Liver (tissue), 8 donors: ENCODE measurements at regions not wholly inside any gene's neighbourhood (a gene's known extent, or its start where the extent isn't known, plus 50 kb on each side); places are given as distances from the start of the nearest gene placed in this dataset.
"Not testable (repeated sequence)": the region's sequence is repeated elsewhere in the genome, so short reads cannot be mapped to it uniquely, and the experiment has no call there.

Experiments
- DNase-seq: peaks from one replicate; pipeline ENCODE4 v3.0.0-alpha.2; 2017; ENCODE audit warnings: low spot score
- H3K27ac ChIP-seq, 2 donors: one replicate each; pipeline ENCODE4 v1.7.0; 2013; ENCODE audit warnings: inconsistent platforms in 2 of 2, low read length in 2 of 2, control low read depth in 1 of 2, low read depth in 1 of 2, mild to moderate bottlenecking in 1 of 2
- H3K27me3 ChIP-seq, 4 donors: one replicate each; pipeline versions ENCODE4 v1.6.1 to v1.7.0; 2013; ENCODE audit warnings: low read length in 3 of 4, inconsistent platforms in 1 of 4, mild to moderate bottlenecking in 1 of 4, moderate library complexity in 1 of 4; ENCODE audit not compliant: control insufficient read depth in 4 of 4, insufficient read depth in 4 of 4
- H3K36me3 ChIP-seq, 4 donors: one replicate each; pipeline versions ENCODE4 v1.6.1 to v1.7.0; 2013; ENCODE audit warnings: low read length in 3 of 4, mild to moderate bottlenecking in 3 of 4, low read depth in 1 of 4, moderate library complexity in 1 of 4; ENCODE audit not compliant: control insufficient read depth in 4 of 4, insufficient read depth in 3 of 4
- H3K4me1 ChIP-seq, 4 donors: one replicate each; pipeline versions ENCODE4 v1.6.1 to v1.7.0; 2013; ENCODE audit warnings: low read length in 3 of 4, mild to moderate bottlenecking in 3 of 4, moderate library complexity in 1 of 4; ENCODE audit not compliant: control insufficient read depth in 4 of 4, insufficient read depth in 4 of 4
- H3K4me3 ChIP-seq, 3 donors: one replicate each; pipeline versions ENCODE4 v1.6.1 to v1.7.0; 2013; ENCODE audit warnings: low read length in 3 of 3, control low read depth in 1 of 3, low read depth in 1 of 3, mild to moderate bottlenecking in 1 of 3
- H3K9ac ChIP-seq, 2 donors: one replicate each; pipeline ENCODE4 v1.7.0; 2013; ENCODE audit warnings: low read length in 2 of 2, mild to moderate bottlenecking in 2 of 2, moderate library complexity in 2 of 2, control low read depth in 1 of 2, low read depth in 1 of 2
- H3K9me3 ChIP-seq, 4 donors: one replicate each; pipeline versions ENCODE4 v1.6.1 to v1.7.0; 2013; ENCODE audit warnings: low read length in 3 of 4; ENCODE audit not compliant: control insufficient read depth in 4 of 4
- ATF3 ChIP-seq: IDR thresholded peaks from 2 replicates; pipeline ENCODE4 v1.6.1; 2016; ENCODE audit warnings: antibody characterized with exemption
- EGR1 ChIP-seq, 2 donors: IDR thresholded peaks; 2 replicates each; pipeline ENCODE4 v1.6.1; 2016 to 2018; ENCODE audit warnings: antibody characterized with exemption in 2 of 2, low read depth in 2 of 2
- FOXA1 ChIP-seq: IDR thresholded peaks from 2 replicates; pipeline ENCODE4 v1.6.1; 2016; ENCODE audit warnings: antibody characterized with exemption
- GABPA ChIP-seq, 2 donors: IDR thresholded peaks in 1 of 2; conservative IDR thresholded peaks in 1 of 2; 2 replicates each; pipeline ENCODE4 v1.6.1; 2016; ENCODE audit warnings: antibody characterized with exemption in 2 of 2, mild to moderate bottlenecking in 1 of 2, moderate library complexity in 1 of 2
- HNF4A ChIP-seq, 2 donors: conservative IDR thresholded peaks; 2 replicates each; pipeline ENCODE4 v1.6.1; 2016; ENCODE audit warnings: antibody characterized with exemption in 2 of 2, mild to moderate bottlenecking in 2 of 2
- HNF4G ChIP-seq: IDR thresholded peaks from 2 replicates; pipeline ENCODE4 v1.6.1; 2016; ENCODE audit warnings: antibody characterized with exemption
- JUND ChIP-seq, 2 donors: IDR thresholded peaks; 2 replicates each; pipeline ENCODE4 v1.6.1; 2016; ENCODE audit warnings: antibody characterized with exemption in 2 of 2
- RAD21 ChIP-seq, 2 donors: IDR thresholded peaks; 2 replicates each; pipeline ENCODE4 v1.6.1; 2016; ENCODE audit warnings: antibody characterized with exemption in 2 of 2, mild to moderate bottlenecking in 2 of 2
- RXRA ChIP-seq, 2 donors: IDR thresholded peaks; 2 replicates each; pipeline ENCODE4 v1.6.1; 2017 to 2018; ENCODE audit warnings: antibody characterized with exemption in 2 of 2, mild to moderate bottlenecking in 1 of 2
- SP1 ChIP-seq: IDR thresholded peaks from 2 replicates; pipeline ENCODE4 v1.6.1; 2018; ENCODE audit warnings: antibody characterized with exemption, mild to moderate bottlenecking
- TAF1 ChIP-seq: conservative IDR thresholded peaks from 2 replicates; pipeline ENCODE4 v1.6.1; 2016; ENCODE audit warnings: antibody characterized with exemption, mild to moderate bottlenecking
- YY1 ChIP-seq: IDR thresholded peaks from 2 replicates; pipeline ENCODE4 v1.6.1; 2016; ENCODE audit warnings: antibody characterized with exemption, mild to moderate bottlenecking
- ZBTB33 ChIP-seq: IDR thresholded peaks from 2 replicates; pipeline ENCODE4 v1.6.1; 2016; ENCODE audit warnings: antibody characterized with exemption
- WGBS: extraction: QIAGEN DNeasy Blood & Tissue Kit; methylation state at CpG from one replicate; pipeline ENCODE4 v1.1.7; 2013; 5-methylcytosine and 5-hydroxymethylcytosine counted together
- TF ChIP-seq, protein P1 (sequence below): IDR thresholded peaks from 2 replicates; pipeline ENCODE4 v1.6.1; 2016; ENCODE audit warnings: antibody characterized with exemption
- TF ChIP-seq, protein P2 (sequence below): fragments of 150-350 bp; IDR thresholded peaks from 2 replicates; pipeline ENCODE4 v1.5.1; 2017; ENCODE audit warnings: improper control_type of control experiment, low read depth, low read length; ENCODE audit not compliant: missing input control
- donor health status: healthy.
- donor health status: healthy.
- donor health status: healthy.
- donor health status: healthy.
- donor health status: healthy.

DNA sequence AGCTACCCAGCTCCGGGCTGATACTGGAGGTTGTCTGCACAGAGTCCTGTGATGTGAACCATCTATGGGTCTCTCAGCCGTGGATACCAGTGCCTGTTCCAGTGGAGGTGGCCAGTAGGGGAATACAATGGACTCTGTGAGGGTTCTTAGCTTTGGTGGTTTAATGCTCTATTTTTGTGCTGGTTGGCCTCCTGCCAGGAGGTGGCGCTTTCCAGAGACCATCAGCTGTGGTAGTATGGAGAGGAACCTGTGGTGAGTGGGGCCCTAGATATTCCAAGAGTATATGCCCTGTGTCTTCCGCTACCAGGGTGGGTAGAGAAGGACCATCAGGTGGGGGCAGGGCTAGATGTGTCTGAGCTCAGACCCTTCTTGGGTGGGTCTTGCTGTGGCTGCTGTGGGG lies 103.0 kb upstream of the RXFP1 start:
- H3K27me3 ChIP-seq, DNase-seq, H3K4me1 ChIP-seq, H3K36me3 ChIP-seq, H3K27ac ChIP-seq, H3K9ac ChIP-seq, H3K9me3 ChIP-seq, H3K4me3 ChIP-seq: not testable (repeated sequence)
- 78% methylated on average over 4 of the region's 4 CpGs for WGBS

- Histone ChIP-seq H3K27me3 (no peaks in the 10 kb centered on the region), H3K27ac (no peak overlapping the region), H3K36me3 (no peaks in the 10 kb centered on the region), H3K4me3 (no peak overlapping the region), H3K9me3 (no peaks in the 10 kb centered on the region), H3K9ac (no peak overlapping the region), H3K4me1 (no peaks in the 10 kb centered on the region)
- no peak for DNase-seq
- TF ChIP-seq FOXA1 (no peak), RAD21 (IDR thresholded peaks at IDR 0.05) (no peak)
- 36% methylated on average over 2 of the region's 2 CpGs for WGBS
Observed at GRCh38 chr4:158420782-158421181, 100.9 kb upstream of the RXFP1 start.

GRCh38 chr4:158422546-158422945 lies 99.1 kb upstream of the RXFP1 start:
- TF ChIP-seq RXRA (IDR thresholded peaks at IDR 0.05) (no peak), GABPA (IDR thresholded peaks at IDR 0.05 in 1 of 2, conservative IDR thresholded peaks at IDR 0.05 in 1 of 2) (no peak), TAF1 (no peak), YY1 (no peak), FOXA1 (no peak), HNF4G (no peak), SP1 (no peak), ZBTB33 (no peak), ATF3 (no peak), EGR1 (IDR thresholded peaks at IDR 0.05; ENCODE audit: low read depth in 2 of 2) (no peak), HNF4A (conservative IDR thresholded peaks at IDR 0.05) (no peak)
- TF ChIP-seq, protein P1, sequence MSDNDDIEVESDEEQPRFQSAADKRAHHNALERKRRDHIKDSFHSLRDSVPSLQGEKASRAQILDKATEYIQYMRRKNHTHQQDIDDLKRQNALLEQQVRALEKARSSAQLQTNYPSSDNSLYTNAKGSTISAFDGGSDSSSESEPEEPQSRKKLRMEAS, result no peak
- H3K9ac ChIP-seq, result no peak overlapping the region
- H3K27ac ChIP-seq, result no peak overlapping the region
- no peaks in the 10 kb centered on the region for H3K4me1 ChIP-seq
- 15% methylated on average over 1 of the region's 1 CpG for WGBS
- H3K36me3 ChIP-seq, result no peaks in the 10 kb centered on the region
- no peak for DNase-seq
- H3K27me3 ChIP-seq, result no peaks in the 10 kb centered on the region
- no peaks in the 10 kb centered on the region for H3K9me3 ChIP-seq
- no peak overlapping the region for H3K4me3 ChIP-seq

- H3K9ac ChIP-seq, result no peak overlapping the region
- H3K36me3 ChIP-seq, result no peaks in the 10 kb centered on the region
- no peaks in the 10 kb centered on the region for H3K27me3 ChIP-seq
- H3K4me1 ChIP-seq, result no peaks in the 10 kb centered on the region
- no peaks in the 10 kb centered on the region for H3K9me3 ChIP-seq
- DNase-seq, result no peak
- H3K27ac ChIP-seq, result no peak overlapping the region
- H3K4me3 ChIP-seq, result no peak overlapping the region
- TF ChIP-seq TAF1 (no peak), GABPA (IDR thresholded peaks at IDR 0.05 in 1 of 2, conservative IDR thresholded peaks at IDR 0.05 in 1 of 2) (no peak), YY1 (no peak), JUND (IDR thresholded peaks at IDR 0.05) (no peak), HNF4A (conservative IDR thresholded peaks at IDR 0.05) (no peak), SP1 (no peak), ATF3 (no peak), HNF4G (no peak), RXRA (IDR thresholded peaks at IDR 0.05) (no peak), ZBTB33 (no peak)
- TF ChIP-seq, protein P2, sequence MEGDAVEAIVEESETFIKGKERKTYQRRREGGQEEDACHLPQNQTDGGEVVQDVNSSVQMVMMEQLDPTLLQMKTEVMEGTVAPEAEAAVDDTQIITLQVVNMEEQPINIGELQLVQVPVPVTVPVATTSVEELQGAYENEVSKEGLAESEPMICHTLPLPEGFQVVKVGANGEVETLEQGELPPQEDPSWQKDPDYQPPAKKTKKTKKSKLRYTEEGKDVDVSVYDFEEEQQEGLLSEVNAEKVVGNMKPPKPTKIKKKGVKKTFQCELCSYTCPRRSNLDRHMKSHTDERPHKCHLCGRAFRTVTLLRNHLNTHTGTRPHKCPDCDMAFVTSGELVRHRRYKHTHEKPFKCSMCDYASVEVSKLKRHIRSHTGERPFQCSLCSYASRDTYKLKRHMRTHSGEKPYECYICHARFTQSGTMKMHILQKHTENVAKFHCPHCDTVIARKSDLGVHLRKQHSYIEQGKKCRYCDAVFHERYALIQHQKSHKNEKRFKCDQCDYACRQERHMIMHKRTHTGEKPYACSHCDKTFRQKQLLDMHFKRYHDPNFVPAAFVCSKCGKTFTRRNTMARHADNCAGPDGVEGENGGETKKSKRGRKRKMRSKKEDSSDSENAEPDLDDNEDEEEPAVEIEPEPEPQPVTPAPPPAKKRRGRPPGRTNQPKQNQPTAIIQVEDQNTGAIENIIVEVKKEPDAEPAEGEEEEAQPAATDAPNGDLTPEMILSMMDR, result no peak
Observed at GRCh38 chr4:158428242-158428641, 93.4 kb upstream of the RXFP1 start.
